ENCODE measurements at regions not wholly inside any gene's neighbourhood (a gene's known extent, or its start where the extent isn't known, plus 50 kb on each side); places are given as distances from the start of the nearest gene placed in this dataset.

GRCh38 chr6:95740157-95740556 is 162.8 kb downstream of the MANEA start:
- Histone ChIP-seq H3K4me2 (ENCODE audit: low read length) (no peak overlapping the region), H3K27ac (ENCODE audit: low read length) (no peak overlapping the region), H3K9ac (ENCODE audit: low read length) (no peak overlapping the region), H3F3A (ENCODE audit: insufficient read depth, low read length, poor library complexity, severe bottlenecking) (no peaks in the 10 kb centered on the region), H3K36me3 (ENCODE audit: insufficient read depth, low read length) (no peaks in the 10 kb centered on the region), H3K4me3 (ENCODE audit: low read length) (no peak overlapping the region), H3K9me3 (ENCODE audit: low read length) (no peaks in the 10 kb centered on the region), H3K79me2 (replicated peaks; ENCODE audit: insufficient read depth, low read length) (no peaks in the 10 kb centered on the region), H3K9me2 (ENCODE audit: insufficient read depth, low read length) (no peaks in the 10 kb centered on the region), H4K20me1 (ENCODE audit: insufficient read depth) (no peaks in the 10 kb centered on the region), H2AFZ (ENCODE audit: low read depth, low read length) (no peak overlapping the region), H3K27me3 (ENCODE audit: insufficient read depth, low read depth, low read length) (no peaks in the 10 kb centered on the region)
- TF ChIP-seq CTCF (IDR thresholded peaks at IDR 0.05; ENCODE audit: poor library complexity, severe bottlenecking) (no peak), POLR2AphosphoS5 (IDR thresholded peaks at IDR 0.05) (no peak), SMC3 (conservative IDR thresholded peaks at IDR 0.05; ENCODE audit: poor library complexity) (no peak), TAF1 (IDR thresholded peaks at IDR 0.05; ENCODE audit: low read depth) (no peak), REST (IDR thresholded peaks at IDR 0.05; ENCODE audit: borderline replicate concordance) (no peak), MXI1 (conservative IDR thresholded peaks at IDR 0.05; ENCODE audit: poor library complexity, severe bottlenecking) (no peak), EP300 (conservative IDR thresholded peaks at IDR 0.05; ENCODE audit: poor library complexity, severe bottlenecking) (no peak), EZH2 (IDR thresholded peaks at IDR 0.05; ENCODE audit: borderline replicate concordance, insufficient read depth, low read length, poor library complexity, severe bottlenecking) (no peak), RAD21 (conservative IDR thresholded peaks at IDR 0.05) (no peak)

- Histone ChIP-seq H2AFZ (ENCODE audit: low read depth, low read length) (no peak overlapping the region), H3K9ac (ENCODE audit: low read length) (no peak overlapping the region), H4K20me1 (ENCODE audit: insufficient read depth) (no peaks in the 10 kb centered on the region), H3K36me3 (ENCODE audit: insufficient read depth, low read length) (no peaks in the 10 kb centered on the region), H3K9me2 (ENCODE audit: insufficient read depth, low read length) (no peaks in the 10 kb centered on the region), H3K27ac (ENCODE audit: low read length) (no peak overlapping the region), H3K9me3 (ENCODE audit: low read length) (no peaks in the 10 kb centered on the region), H3K27me3 (ENCODE audit: insufficient read depth, low read depth, low read length) (no peaks in the 10 kb centered on the region), H3F3A (ENCODE audit: insufficient read depth, low read length, poor library complexity, severe bottlenecking) (no peaks in the 10 kb centered on the region), H3K4me2 (ENCODE audit: low read length) (no peak overlapping the region), H3K4me3 (ENCODE audit: low read length) (no peak overlapping the region), H3K79me2 (replicated peaks; ENCODE audit: insufficient read depth, low read length) (no peaks in the 10 kb centered on the region)
- TF ChIP-seq EZH2 (IDR thresholded peaks at IDR 0.05; ENCODE audit: borderline replicate concordance, insufficient read depth, low read length, poor library complexity, severe bottlenecking) (no peak), POLR2AphosphoS5 (IDR thresholded peaks at IDR 0.05) (no peak), TAF1 (IDR thresholded peaks at IDR 0.05; ENCODE audit: low read depth) (no peak), REST (IDR thresholded peaks at IDR 0.05; ENCODE audit: borderline replicate concordance) (no peak), CTCF (IDR thresholded peaks at IDR 0.05; ENCODE audit: poor library complexity, severe bottlenecking) (no peak), SMC3 (conservative IDR thresholded peaks at IDR 0.05; ENCODE audit: poor library complexity) (no peak), RAD21 (conservative IDR thresholded peaks at IDR 0.05) (no peak), MXI1 (conservative IDR thresholded peaks at IDR 0.05; ENCODE audit: poor library complexity, severe bottlenecking) (no peak), EP300 (conservative IDR thresholded peaks at IDR 0.05; ENCODE audit: poor library complexity, severe bottlenecking) (no peak)
Measured at GRCh38 chr6:95741045-95741444, 163.7 kb downstream of the MANEA start.
